K562 (cell line): ENCODE measurements at regions not wholly inside any gene's neighbourhood (a gene's known extent, or its start where the extent isn't known, plus 50 kb on each side); places are given as distances from the start of the nearest gene placed in this dataset.

Experiments
- ATAC-seq: fragments of 200-7000 bp; cut with Tn5 transposase; 3 replicates; pipeline ENCODE4 v1.9.1; 2020; ENCODE audit warnings: moderate library complexity
- BruUV-seq: library from RNA; stranded (reverse); fragments of 400-500 nt; replicated peaks from 2 replicates; lab custom pipeline; 2021; lab: Mats Ljungman, UMichigan
- CTCF ChIA-PET: fragments of 300-600 bp; formaldehyde crosslinking; extraction: SDS; loops from one replicate; lab custom pipeline; 2021; ENCODE audit warnings: low intra/inter-chr PET ratio; lab: Yijun Ruan, JAX
- POLR2A ChIA-PET: fragments of 300-600, 350-650 bp; sonication (Branson Sonifier 250); formaldehyde crosslinking; extraction: SDS; loops from one replicate; lab custom pipeline; 2021; ENCODE audit warnings: antibody characterized with exemption, inconsistent platforms; lab: Yijun Ruan, JAX
- DNase-seq, 4 experiments: peaks; one replicate each; pipeline versions ENCODE4 v3.0.0 to v3.0.0-alpha.2; 2011 to 2018; ENCODE audit warnings: low spot score in 3 of 4, mixed read lengths in 3 of 4; ENCODE audit errors: extremely low read depth in 1 of 4
- FAIRE-seq: peaks from 2 replicates; lab custom pipeline; 2011; peaks lifted over from hg19 to GRCh38; lab: Jason Lieb, UNC
- H2AFZ ChIP-seq: 2 replicates; pipeline ENCODE4 v1.6.0; 2011; ENCODE audit warnings: low read depth, low read length, control low read depth, inconsistent platforms
- H3K27ac ChIP-seq: fragments of 200-600 bp; 3 replicates; pipeline ENCODE4 v1.8.0; 2011; ENCODE audit warnings: low read depth, mild to moderate bottlenecking, control low read depth, inconsistent platforms, low read length, moderate library complexity, mixed read lengths; ENCODE audit errors: extremely low read depth
- H3K27me3 ChIP-seq, 2 experiments: fragments of 300-600 bp in 1 of 2; 2 replicates in 1 of 2; 3 replicates in 1 of 2; pipeline versions ENCODE4 v1.6.0 to v1.8.0; 2011; ENCODE audit warnings: inconsistent platforms in 2 of 2, low read length in 2 of 2, mild to moderate bottlenecking in 1 of 2, mixed read lengths in 1 of 2, moderate library complexity in 1 of 2; ENCODE audit not compliant: control insufficient read depth in 2 of 2, insufficient read depth in 2 of 2
- H3K36me3 ChIP-seq: fragments of 300-600 bp; 3 replicates; pipeline ENCODE4 v1.8.0; 2011; ENCODE audit warnings: mild to moderate bottlenecking, low read length, inconsistent platforms; ENCODE audit not compliant: control insufficient read depth, insufficient read depth
- H3K4me1 ChIP-seq, 2 experiments: fragments of 200-600 bp in 1 of 2; replicated peaks in 1 of 2; 2 replicates in 1 of 2; 3 replicates in 1 of 2; pipeline versions ENCODE4 v1.5.1 to v1.8.0; 2011; ENCODE audit warnings: inconsistent platforms in 2 of 2, low read length in 2 of 2, mild to moderate bottlenecking in 1 of 2, mixed read lengths in 1 of 2, moderate library complexity in 1 of 2; ENCODE audit not compliant: control insufficient read depth in 2 of 2, insufficient read depth in 2 of 2
- H3K4me2 ChIP-seq: 2 replicates; pipeline ENCODE4 v1.6.1; 2011; ENCODE audit warnings: low read length, control low read depth, inconsistent platforms, mixed read lengths; ENCODE audit not compliant: insufficient read depth
- H3K4me3 ChIP-seq: fragments of 200-600 bp; sonication (generic), shearing (Covaris generic); 2 replicates; pipeline ENCODE4 v1.5.1; 2016; ENCODE audit warnings: control low read depth, inconsistent platforms
- H3K79me2 ChIP-seq: fragments of 200-600 bp; 3 replicates; pipeline ENCODE4 v1.8.0; 2011; ENCODE audit warnings: low read length, inconsistent platforms; ENCODE audit not compliant: control insufficient read depth, insufficient read depth
- H3K9ac ChIP-seq, 2 experiments: 2 replicates each; pipeline versions ENCODE4 v1.6.0 to v1.6.1; 2011; ENCODE audit warnings: low read depth in 2 of 2, low read length in 2 of 2, control low read depth in 1 of 2, inconsistent platforms in 1 of 2, mild to moderate bottlenecking in 1 of 2, mixed read lengths in 1 of 2; ENCODE audit not compliant: insufficient read depth in 1 of 2
- H3K9me1 ChIP-seq: one replicate; pipeline ENCODE4 v1.6.0; 2011; ENCODE audit warnings: inconsistent platforms, mild to moderate bottlenecking, low read length, moderate library complexity; ENCODE audit not compliant: control insufficient read depth, insufficient read depth
- H3K9me3 ChIP-seq: replicated peaks from 2 replicates; pipeline ENCODE4 v1.5.1; 2011; ENCODE audit warnings: low read depth, low read length, inconsistent platforms; ENCODE audit not compliant: control insufficient read depth, insufficient read depth
- H4K20me1 ChIP-seq: replicated peaks from 2 replicates; pipeline ENCODE4 v1.6.1; 2011; ENCODE audit warnings: low read length, inconsistent platforms, mixed read lengths; ENCODE audit not compliant: control insufficient read depth, insufficient read depth
- ARID2 ChIP-seq: fragments of 450-650 bp; IDR thresholded peaks from 2 replicates; pipeline ENCODE4 v1.6.1; 2017; ENCODE audit warnings: antibody characterized with exemption, mild to moderate bottlenecking
- BRD4 ChIP-seq: fragments of 200-600 bp; sonication (generic); IDR thresholded peaks from 2 replicates; pipeline ENCODE4 v1.6.1; 2017; ENCODE audit warnings: inconsistent platforms
- FIP1L1 ChIP-seq: fragments of 200-400 bp; formaldehyde crosslinking; IDR thresholded peaks from 2 replicates; pipeline ENCODE4 v1.6.1; 2018; ENCODE audit warnings: mild to moderate bottlenecking, low read depth, low read length; ENCODE audit not compliant: poor library complexity, severe bottlenecking
- KLF1 ChIP-seq: fragments of 450-650 bp; IDR thresholded peaks from 2 replicates; pipeline ENCODE4 v1.6.1; 2016; ENCODE audit warnings: missing genetic modification characterization, missing compliant biosample characterization
- MTA2 ChIP-seq: fragments of 450-650 bp; IDR thresholded peaks from 2 replicates; pipeline ENCODE4 v1.6.1; 2016; ENCODE audit warnings: low read depth
- NCOA4 ChIP-seq: fragments of 450-650 bp; IDR thresholded peaks from 2 replicates; pipeline ENCODE4 v1.6.1; 2018; ENCODE audit warnings: mild to moderate bottlenecking; ENCODE audit not compliant: partially characterized antibody
- PURB ChIP-seq: sonication (generic); formaldehyde crosslinking; IDR thresholded peaks from 2 replicates; pipeline ENCODE4 v1.9.0; 2021; ENCODE audit warnings: low read depth, mild to moderate bottlenecking, missing genetic modification reagents
- RAD21 ChIP-seq, 2 experiments: fragments of 250-450 bp in 1 of 2; fragments of 450-650 bp in 1 of 2; sonication (Bioruptor Pico) in 1 of 2; formaldehyde crosslinking in 1 of 2; IDR thresholded peaks in 1 of 2; conservative IDR thresholded peaks in 1 of 2; 2 replicates each; pipeline versions ENCODE4 v1.4.0 to v1.8.0; 2020 to 2022; ENCODE audit warnings: mild to moderate bottlenecking in 2 of 2, moderate library complexity in 1 of 2
- RBBP5 ChIP-seq: fragments of 200-600 bp; sonication (generic); IDR thresholded peaks from 2 replicates; pipeline ENCODE4 v1.6.1; 2012; ENCODE audit warnings: borderline replicate concordance, mild to moderate bottlenecking, low read length, control low read depth, inconsistent platforms; ENCODE audit not compliant: insufficient read depth, poor library complexity, severe bottlenecking
- SIN3B ChIP-seq: fragments of 450-650 bp; IDR thresholded peaks from 2 replicates; pipeline ENCODE4 v1.6.1; 2017; ENCODE audit warnings: low read depth, mild to moderate bottlenecking, moderate library complexity
- SMARCE1 ChIP-seq: fragments of 450-650 bp; IDR thresholded peaks from 2 replicates; pipeline ENCODE4 v1.7.1; 2016; ENCODE audit warnings: mild to moderate bottlenecking
- TAF1 ChIP-seq: IDR thresholded peaks from 2 replicates; pipeline ENCODE4 v1.6.1; 2011; ENCODE audit warnings: mild to moderate bottlenecking, low read length, moderate library complexity; ENCODE audit not compliant: insufficient read depth, control insufficient read depth, severe bottlenecking; ENCODE audit errors: extremely low read depth
- WGBS: fragments of 100-300 bp; shearing (Covaris generic); methylation state at CpG from one replicate; pipeline ENCODE4 v1.1.6; 2016; ENCODE audit warnings: low coverage, mixed read lengths; ENCODE audit not compliant: insufficient coverage; ENCODE audit errors: missing lambda C conversion rate; 5-methylcytosine and 5-hydroxymethylcytosine counted together
- in situ Hi-C: fragments of 300-500 bp; cut with MboI; formaldehyde crosslinking; loops from 4 replicates; pipeline ENCODE4 v1.15.0; 2018; ENCODE audit warnings: inconsistent platforms, mixed read lengths
- intact Hi-C: fragments of 100-400 bp; cut with micrococcal nuclease; formaldehyde crosslinking; loops from 2 replicates; pipeline ENCODE4 v1.14.2; 2022
- TF ChIP-seq, protein P1 (sequence below): fragments of 450-650 bp; IDR thresholded peaks from 2 replicates; pipeline ENCODE4 v1.6.1; 2016; ENCODE audit warnings: antibody characterized with exemption

- BruUV-seq, result no TSS peak
- FAIRE-seq (no peak), ATAC-seq (no peak), DNase-seq (no peak)
- no peaks in the 10 kb centered on the region for H3K9me1 ChIP-seq
- no peak overlapping the region for H3K4me2 ChIP-seq
- ChIA-PET POLR2A (no interaction called here), CTCF (no interaction called here)
- H3K27me3 ChIP-seq, result no peaks in the 10 kb centered on the region
- in situ Hi-C loops, result no loop called here
- peaks cover 0 to 10% of the 10 kb centered on the region in 2 experiments; a peak in 2 of 5 replicates for H3K4me1 ChIP-seq
- H3K36me3 ChIP-seq, result no peaks in the 10 kb centered on the region
- H3K4me3 ChIP-seq, result no peak overlapping the region
- H3K27ac ChIP-seq, result no peak overlapping the region
- H3K9me3 ChIP-seq, result peaks cover 2% of the 10 kb centered on the region; the same call in 1 of the 2 replicates
- intact Hi-C loops, result loop anchor here (5.0 to 10.0 kb wide), 3 partner anchors 80 to 258 kb away; no protein-coding TSS in a partner anchor
- H3K79me2 ChIP-seq, result no peaks in the 10 kb centered on the region
- no peak overlapping the region for H2AFZ ChIP-seq
- 44% methylated on average over 2 of the region's 2 CpGs for WGBS
- H4K20me1 ChIP-seq, result no peaks in the 10 kb centered on the region
- no peak overlapping the region for H3K9ac ChIP-seq
- no peak for TF ChIP-seq BRD4
- peak in 1 of 2 experiments; percentile 18; a peak in 2 of 4 replicates for TF ChIP-seq RAD21 (CRISPR knock-in tag; conservative IDR thresholded peaks at IDR 0.05 in 1 of 2, IDR thresholded peaks at IDR 0.05 in 1 of 2)
- TF ChIP-seq, all 486 proteins: peak for 1
Observed at GRCh38 chr2:195404651-195405050, 252.4 kb upstream of the SLC39A10 start.

- H3K36me3 ChIP-seq, result no peaks in the 10 kb centered on the region
- DNase-seq (no peak), FAIRE-seq (no peak), ATAC-seq (no peak)
- H3K9me1 ChIP-seq, result no peaks in the 10 kb centered on the region
- POLR2A ChIA-PET, result no interaction called here
- H3K79me2 ChIP-seq, result no peaks in the 10 kb centered on the region
- H3K4me1 ChIP-seq, result no peaks in the 10 kb centered on the region
- in situ Hi-C loops, result no loop called here
- CTCF ChIA-PET, result no interaction called here
- no peaks in the 10 kb centered on the region for H3K27me3 ChIP-seq
- no peaks in the 10 kb centered on the region for H4K20me1 ChIP-seq
- intact Hi-C loops, result no loop called here
- BruUV-seq, result no TSS peak
- H3K4me2 ChIP-seq, result no peak overlapping the region
- no peak for TF ChIP-seq TAF1
- TF ChIP-seq SIN3B, result no peak
- no peak for TF ChIP-seq SMARCE1
- TF ChIP-seq NCOA4, result no peak
- no peak for TF ChIP-seq MTA2
- TF ChIP-seq PURB (CRISPR knock-in tag), result no peak
- TF ChIP-seq, protein P1, sequence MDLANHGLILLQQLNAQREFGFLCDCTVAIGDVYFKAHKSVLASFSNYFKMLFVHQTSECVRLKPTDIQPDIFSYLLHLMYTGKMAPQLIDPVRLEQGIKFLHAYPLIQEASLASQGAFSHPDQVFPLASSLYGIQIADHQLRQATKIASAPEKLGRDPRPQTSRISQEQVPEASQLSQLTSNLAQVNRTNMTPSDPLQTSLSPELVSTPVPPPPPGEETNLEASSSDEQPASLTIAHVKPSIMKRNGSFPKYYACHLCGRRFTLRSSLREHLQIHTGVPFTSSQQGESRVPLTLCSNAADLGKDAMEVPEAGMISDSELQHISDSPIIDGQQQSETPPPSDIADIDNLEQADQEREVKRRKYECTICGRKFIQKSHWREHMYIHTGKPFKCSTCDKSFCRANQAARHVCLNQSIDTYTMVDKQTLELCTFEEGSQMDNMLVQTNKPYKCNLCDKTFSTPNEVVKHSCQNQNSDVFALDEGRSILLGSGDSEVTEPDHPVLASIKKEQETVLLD, result no peak
- no peak for TF ChIP-seq ARID2
- TF ChIP-seq FIP1L1, result no peak
- TF ChIP-seq RBBP5, result no peak
- no peak for TF ChIP-seq KLF1 (tag)
- H2AFZ ChIP-seq, result no peak overlapping the region
- H3K27ac ChIP-seq, result no peak overlapping the region
- no peak overlapping the region for H3K4me3 ChIP-seq
- no peaks in the 10 kb centered on the region for H3K9me3 ChIP-seq
- WGBS, result 33% methylated on average over 2 of the region's 2 CpGs
- no peak overlapping the region for H3K9ac ChIP-seq
Observed at GRCh38 chr2:195396479-195396878, 260.5 kb upstream of the SLC39A10 start.
